SK-N-SH (cell line): ENCODE measurements at regions not wholly inside any gene's neighbourhood (a gene's known extent, or its start where the extent isn't known, plus 50 kb on each side); places are given as distances from the start of the nearest gene placed in this dataset.
A peak's percentile ranks its signal among the peaks of the same experiment; 100 is the strongest.

ENCODE experiments used
- CTCF ChIA-PET: fragments of 300-600, 350-600 bp; formaldehyde crosslinking; extraction: SDS; loops from one replicate; lab custom pipeline; 2021; lab: Yijun Ruan, JAX
- POLR2A ChIA-PET: fragments of 350-600 bp; sonication (Branson Sonifier 250); formaldehyde crosslinking; extraction: SDS; loops from one replicate; lab custom pipeline; 2020; ENCODE audit warnings: antibody characterized with exemption, inconsistent platforms; lab: Yijun Ruan, JAX
- DNase-seq: peaks from one replicate; pipeline ENCODE4 v3.0.0; 2012
- H2AFZ ChIP-seq: fragments of 200-600 bp; sonication (generic); 2 replicates; pipeline ENCODE4 v1.8.1; 2016; ENCODE audit warnings: antibody characterized with exemption, mild to moderate bottlenecking, low read depth
- H3F3A ChIP-seq: fragments of 200-600 bp; sonication (generic); replicated peaks from 2 replicates; pipeline ENCODE3; 2016; ENCODE audit warnings: antibody characterized with exemption, mild to moderate bottlenecking; ENCODE audit not compliant: insufficient read depth
- H3K27ac ChIP-seq, 2 experiments: fragments of 200-500 bp in 1 of 2; fragments of 200-600 bp in 1 of 2; sonication (Bioruptor generic) in 1 of 2; sonication (generic), shearing (Covaris generic) in 1 of 2; 2 replicates each; pipeline versions ENCODE4 v1.5.1 to v1.6.1; 2014 to 2016; ENCODE audit warnings: low read depth in 2 of 2, inconsistent platforms in 1 of 2, low read length in 1 of 2, mild to moderate bottlenecking in 1 of 2, mixed read lengths in 1 of 2
- H3K27me3 ChIP-seq: fragments of 200-600 bp; sonication (generic), shearing (Covaris generic); 2 replicates; pipeline ENCODE4 v1.6.1; 2016; ENCODE audit warnings: mixed run types; ENCODE audit not compliant: insufficient read depth
- H3K36me3 ChIP-seq, 2 experiments: fragments of 200-500 bp in 1 of 2; fragments of 200-600 bp in 1 of 2; sonication (Bioruptor generic) in 1 of 2; sonication (generic) in 1 of 2; replicated peaks in 1 of 2; 2 replicates each; pipeline versions ENCODE3 to v1.5.1; 2014 to 2016; ENCODE audit warnings: low read length in 1 of 2, mild to moderate bottlenecking in 1 of 2; ENCODE audit not compliant: insufficient read depth in 2 of 2, control insufficient read depth in 1 of 2
- H3K4me1 ChIP-seq, 2 experiments: fragments of 200-500 bp in 1 of 2; fragments of 200-600 bp in 1 of 2; sonication (Bioruptor generic) in 1 of 2; sonication (generic), shearing (Covaris generic) in 1 of 2; 2 replicates each; pipeline versions ENCODE4 v1.5.1 to v1.6.1; 2014 to 2016; ENCODE audit warnings: low read depth in 1 of 2, low read length in 1 of 2, mixed run types in 1 of 2; ENCODE audit not compliant: insufficient read depth in 2 of 2, control insufficient read depth in 1 of 2
- H3K4me2 ChIP-seq: fragments of 200-600 bp; sonication (generic), shearing (Covaris generic); 2 replicates; pipeline ENCODE4 v1.6.1; 2017; ENCODE audit warnings: mixed run types
- H3K4me3 ChIP-seq, 2 experiments: fragments of 200-500 bp in 1 of 2; fragments of 200-600 bp in 1 of 2; sonication (Bioruptor generic) in 1 of 2; sonication (generic), shearing (Covaris generic) in 1 of 2; 2 replicates each; pipeline versions ENCODE4 v1.5.1 to v1.8.1; 2014 to 2016; ENCODE audit warnings: low read depth in 2 of 2, inconsistent platforms in 1 of 2, low read length in 1 of 2, mild to moderate bottlenecking in 1 of 2, mixed read lengths in 1 of 2, moderate library complexity in 1 of 2
- H3K79me2 ChIP-seq: fragments of 200-600 bp; sonication (generic); 2 replicates; pipeline ENCODE4 v1.8.1; 2017; ENCODE audit warnings: mild to moderate bottlenecking; ENCODE audit not compliant: insufficient read depth
- H3K9ac ChIP-seq: fragments of 200-600 bp; sonication (generic); 2 replicates; pipeline ENCODE4 v1.6.1; 2017; ENCODE audit warnings: mixed run types
- H3K9me2 ChIP-seq: fragments of 200-600 bp; sonication (generic); 2 replicates; pipeline ENCODE4 v1.6.1; 2017; ENCODE audit warnings: mixed run types
- H3K9me3 ChIP-seq: fragments of 200-600 bp; sonication (generic); 2 replicates; pipeline ENCODE4 v1.6.1; 2017; ENCODE audit warnings: mixed run types, mild to moderate bottlenecking, moderate library complexity
- H4K20me1 ChIP-seq: fragments of 200-600 bp; sonication (generic); 2 replicates; pipeline ENCODE4 v1.6.1; 2017; ENCODE audit warnings: mild to moderate bottlenecking, mixed run types; ENCODE audit not compliant: insufficient read depth
- CTCF ChIP-seq: fragments of 200-600 bp; sonication (generic); IDR thresholded peaks from 2 replicates; pipeline ENCODE4 v1.6.1; 2017; ENCODE audit warnings: antibody characterized with exemption, mild to moderate bottlenecking, moderate library complexity
- EZH2phosphoT487 ChIP-seq: fragments of 200-600 bp; sonication (generic); IDR thresholded peaks from 2 replicates; pipeline ENCODE4 v1.6.1; 2017; ENCODE audit warnings: low read depth, mixed run types, mild to moderate bottlenecking, antibody characterized with exemption, moderate library complexity, borderline replicate concordance
- FOXJ3 ChIP-seq: sonication (generic); formaldehyde crosslinking; IDR thresholded peaks from 2 replicates; pipeline ENCODE4 v1.5.1; 2020; ENCODE audit warnings: mild to moderate bottlenecking, missing genetic modification reagents
- FOXM1 ChIP-seq: IDR thresholded peaks from 2 replicates; pipeline ENCODE4 v1.4.0; 2012; ENCODE audit warnings: low read depth, mild to moderate bottlenecking
- IRF3 ChIP-seq: fragments of 150-350 bp; IDR thresholded peaks from 2 replicates; pipeline ENCODE4 v1.6.1; 2016; ENCODE audit warnings: mild to moderate bottlenecking, low read depth, low read length
- MAX ChIP-seq: IDR thresholded peaks from 2 replicates; pipeline ENCODE4 v1.4.0; 2012; ENCODE audit warnings: low read depth
- MEF2A ChIP-seq: IDR thresholded peaks from 2 replicates; pipeline ENCODE4 v1.4.0; 2012; ENCODE audit warnings: low read depth, borderline replicate concordance
- MXI1 ChIP-seq: IDR thresholded peaks from 2 replicates; pipeline ENCODE4 v1.6.1; 2012; ENCODE audit warnings: mild to moderate bottlenecking, low read depth, low read length, improper control_type of control experiment
- NFIC ChIP-seq: IDR thresholded peaks from 2 replicates; pipeline ENCODE4 v1.4.0; 2012; ENCODE audit warnings: borderline replicate concordance
- NRF1 ChIP-seq: IDR thresholded peaks from 2 replicates; pipeline ENCODE4 v1.6.1; 2012; ENCODE audit warnings: low read depth, mild to moderate bottlenecking, low read length
- PBX3 ChIP-seq: IDR thresholded peaks from 2 replicates; pipeline ENCODE4; 2012
- RCOR1 ChIP-seq: fragments of 150-350 bp; IDR thresholded peaks from 2 replicates; pipeline ENCODE4 v1.6.1; 2017; ENCODE audit warnings: antibody characterized with exemption, low read length
- RFX5 ChIP-seq: IDR thresholded peaks from 2 replicates; pipeline ENCODE4 v1.6.1; 2012; ENCODE audit warnings: mild to moderate bottlenecking, improper control_type of control experiment, low read length
- SIN3A ChIP-seq: IDR thresholded peaks from 2 replicates; pipeline ENCODE4 v1.6.1; 2012; ENCODE audit warnings: low read depth, mild to moderate bottlenecking, low read length, moderate library complexity, borderline replicate concordance
- SMC3 ChIP-seq: IDR thresholded peaks from 2 replicates; pipeline ENCODE4 v1.6.1; 2012; ENCODE audit warnings: low read depth, low read length, improper control_type of control experiment
- YY1 ChIP-seq: IDR thresholded peaks from 2 replicates; pipeline ENCODE4 v1.4.0; 2012; ENCODE audit warnings: low read depth, mild to moderate bottlenecking
- ZBTB33 ChIP-seq: IDR thresholded peaks from 2 replicates; pipeline ENCODE4 v1.4.0; 2012; ENCODE audit warnings: low read depth, borderline replicate concordance
- WGBS: methylation state at CpG from one replicate; pipeline ENCODE4 v1.1.6; 2017; ENCODE audit warnings: low lambda C conversion rate; 5-methylcytosine and 5-hydroxymethylcytosine counted together

GRCh38 chr10:114877301-114877644 lies 55.7 kb downstream of the FHIP2A start:
- POLR2A ChIA-PET = no interaction called here
- CTCF ChIA-PET = interaction anchor here (0.7 to 12.3 kb wide), 48 partner anchors 9 to 573 kb away, joined by 3 to 235 read pairs (median 5); partner anchors contain the start of genes ATRNL1, FHIP2A and TRUB1
- Histone ChIP-seq H3K27ac (no peak overlapping the region), H2AFZ (peak overlapping the region; percentile 69; the same call in 1 of the 2 replicates), H3K9me2 (no peaks in the 10 kb centered on the region), H3K4me1 (peaks cover 6% of the 10 kb centered on the region in 2 experiments; a peak in 1 of 4 replicates), H3F3A (peaks cover 7% of the 10 kb centered on the region), H3K79me2 (no peaks in the 10 kb centered on the region), H3K27me3 (no peaks in the 10 kb centered on the region), H3K36me3 (no peaks in the 10 kb centered on the region), H3K9me3 (no peaks in the 10 kb centered on the region), H3K4me3 (peak overlapping the region in 1 of 2 experiments; percentile 43; a peak in 1 of 4 replicates), H4K20me1 (no peaks in the 10 kb centered on the region), H3K4me2 (no peak overlapping the region), H3K9ac (no peak overlapping the region)
- no peak for DNase-seq
- WGBS = 50% methylated on average over 6 of the region's 6 CpGs
- TF ChIP-seq EZH2phosphoT487 (no peak), MXI1 (peak; percentile 45; the same call in 1 of the 2 replicates)

GRCh38 chr10:114879093-114879492 lies 57.5 kb downstream of the FHIP2A start:
- H3K27ac ChIP-seq = no peak overlapping the region
- H3K36me3 ChIP-seq = no peaks in the 10 kb centered on the region
- no peak overlapping the region for H3K9ac ChIP-seq
- no peaks in the 10 kb centered on the region for H3K27me3 ChIP-seq
- H2AFZ ChIP-seq = no peak overlapping the region
- H3K4me1 ChIP-seq = peaks cover 6% of the 10 kb centered on the region in 2 experiments; a peak in 1 of 4 replicates
- CTCF ChIA-PET = interaction anchor here (0.6 to 12.3 kb wide), 22 partner anchors 8 to 291 kb away, joined by 3 to 235 read pairs (median 5); partner anchors contain the start of genes ATRNL1, FHIP2A and TRUB1
- DNase-seq = no peak
- POLR2A ChIA-PET = no interaction called here
- no peaks in the 10 kb centered on the region for H3K9me2 ChIP-seq
- no peak overlapping the region for H3K4me3 ChIP-seq
- no peaks in the 10 kb centered on the region for H3K79me2 ChIP-seq
- H3K4me2 ChIP-seq = no peak overlapping the region
- TF ChIP-seq NFIC = no peak
- TF ChIP-seq RFX5 = no peak
- TF ChIP-seq PBX3 = no peak
- TF ChIP-seq FOXM1 = no peak
- no peak for TF ChIP-seq SIN3A
- no peak for TF ChIP-seq NRF1
- TF ChIP-seq CTCF = no peak
- TF ChIP-seq RCOR1 = no peak
- no peak for TF ChIP-seq ZBTB33
- TF ChIP-seq FOXJ3 (CRISPR knock-in tag) = no peak
- no peak for TF ChIP-seq MAX
- no peak for TF ChIP-seq SMC3
- no peak for TF ChIP-seq IRF3
- no peak for TF ChIP-seq MEF2A
- TF ChIP-seq YY1 = no peak
- no peaks in the 10 kb centered on the region for H4K20me1 ChIP-seq
- no peaks in the 10 kb centered on the region for H3K9me3 ChIP-seq
- H3F3A ChIP-seq = peaks cover 7% of the 10 kb centered on the region
